H9 (cell line): ENCODE measurements at regions not wholly inside any gene's neighbourhood (a gene's known extent, or its start where the extent isn't known, plus 50 kb on each side); places are given as distances from the start of the nearest gene placed in this dataset.

Experiments
- DNase-seq: peaks from one replicate; pipeline ENCODE4 v3.0.0-alpha.2; 2017
- H2AFZ ChIP-seq: one replicate; pipeline ENCODE4 v1.6.1; 2013; ENCODE audit warnings: mild to moderate bottlenecking, low read length, control low read depth, moderate library complexity
- H2AK5ac ChIP-seq: 2 replicates; pipeline ENCODE4 v1.6.1; 2013; ENCODE audit warnings: low read length, control low read depth, mixed read lengths; ENCODE audit not compliant: insufficient read length
- H2BK120ac ChIP-seq: one replicate; pipeline ENCODE4 v1.6.1; 2013; ENCODE audit warnings: low read depth, mild to moderate bottlenecking, low read length, control low read depth, inconsistent platforms; ENCODE audit not compliant: poor library complexity, severe bottlenecking
- H2BK12ac ChIP-seq: 2 replicates; pipeline ENCODE4 v1.6.1; 2013; ENCODE audit warnings: low read length, control low read depth, mixed read lengths, low read depth; ENCODE audit not compliant: insufficient read length
- H2BK15ac ChIP-seq: 2 replicates; pipeline ENCODE4 v1.6.1; 2013; ENCODE audit warnings: low read depth, low read length, control low read depth
- H2BK20ac ChIP-seq: one replicate; pipeline ENCODE4 v1.6.1; 2013; ENCODE audit warnings: low read depth, mild to moderate bottlenecking, low read length, control low read depth, inconsistent platforms; ENCODE audit not compliant: poor library complexity, severe bottlenecking
- H2BK5ac ChIP-seq: 2 replicates; pipeline ENCODE4 v1.6.1; 2013; ENCODE audit warnings: low read length, control low read depth, mixed read lengths; ENCODE audit not compliant: insufficient read length
- H3K14ac ChIP-seq: 2 replicates; pipeline ENCODE4 v1.6.1; 2013; ENCODE audit warnings: low read length, control low read depth; ENCODE audit not compliant: insufficient read depth
- H3K18ac ChIP-seq: 2 replicates; pipeline ENCODE4 v1.6.1; 2013; ENCODE audit warnings: low read depth, mild to moderate bottlenecking, mixed read lengths, low read length, control low read depth; ENCODE audit not compliant: insufficient read length
- H3K23ac ChIP-seq: 2 replicates; pipeline ENCODE4 v1.6.1; 2013; ENCODE audit warnings: low read length, control low read depth, mixed read lengths, low read depth; ENCODE audit not compliant: insufficient read length
- H3K23me2 ChIP-seq: 2 replicates; pipeline ENCODE4 v1.6.1; 2013; ENCODE audit warnings: low read depth, mild to moderate bottlenecking, mixed read lengths, low read length, control low read depth; ENCODE audit not compliant: insufficient read length, poor library complexity, severe bottlenecking
- H3K27ac ChIP-seq: 2 replicates; pipeline ENCODE4 v1.5.1; 2013; ENCODE audit warnings: low read length, control low read depth, mixed read lengths, low read depth; ENCODE audit not compliant: insufficient read length
- H3K27me3 ChIP-seq: 2 replicates; pipeline ENCODE4 v1.6.1; 2013; ENCODE audit warnings: low read length, control low read depth, inconsistent platforms; ENCODE audit not compliant: insufficient read depth
- H3K4ac ChIP-seq: 2 replicates; pipeline ENCODE4 v1.6.1; 2013; ENCODE audit warnings: low read depth, mild to moderate bottlenecking, control low read depth, inconsistent platforms, low read length, moderate library complexity
- H3K4me1 ChIP-seq: 2 replicates; pipeline ENCODE4 v1.6.1; 2013; ENCODE audit warnings: low read length, control low read depth, inconsistent platforms; ENCODE audit not compliant: insufficient read depth
- H3K4me2 ChIP-seq: 2 replicates; pipeline ENCODE4 v1.6.1; 2013; ENCODE audit warnings: low read length, control low read depth, mixed read lengths; ENCODE audit not compliant: insufficient read length, insufficient read depth
- H3K56ac ChIP-seq: 2 replicates; pipeline ENCODE4 v1.6.1; 2013; ENCODE audit warnings: low read depth, mild to moderate bottlenecking, mixed read lengths, low read length, control low read depth; ENCODE audit not compliant: insufficient read length
- H3K79me1 ChIP-seq: 2 replicates; pipeline ENCODE4 v1.6.1; 2013; ENCODE audit warnings: low read depth, mild to moderate bottlenecking, moderate library complexity, low read length, control low read depth, inconsistent platforms; ENCODE audit not compliant: insufficient read depth, poor library complexity, severe bottlenecking
- H3K79me2 ChIP-seq: 2 replicates; pipeline ENCODE4 v1.6.1; 2013; ENCODE audit warnings: low read length, control low read depth, inconsistent platforms; ENCODE audit not compliant: insufficient read depth
- H3K9ac ChIP-seq: 2 replicates; pipeline ENCODE4 v1.6.1; 2013; ENCODE audit warnings: low read length, control low read depth, mixed read lengths; ENCODE audit not compliant: insufficient read length; ENCODE audit errors: extremely low read depth
- H3K9me3 ChIP-seq: one replicate; pipeline ENCODE4 v1.6.1; 2013; ENCODE audit warnings: low read depth, low read length, inconsistent platforms; ENCODE audit not compliant: control insufficient read depth
- H3T11ph ChIP-seq: one replicate; pipeline ENCODE4 v1.6.1; 2013; ENCODE audit warnings: mild to moderate bottlenecking, low read length, control low read depth, inconsistent platforms
- H4K20me1 ChIP-seq: one replicate; pipeline ENCODE4 v1.6.1; 2013; ENCODE audit not compliant: control insufficient read depth, insufficient read length, insufficient read depth
- H4K5ac ChIP-seq: 2 replicates; pipeline ENCODE4 v1.6.1; 2013; ENCODE audit warnings: low read depth, mild to moderate bottlenecking, mixed read lengths, low read length, control low read depth; ENCODE audit not compliant: insufficient read length
- H4K8ac ChIP-seq: replicated peaks from 2 replicates; pipeline ENCODE4 v1.6.1; 2013; ENCODE audit warnings: low read length, control low read depth, mixed read lengths, low read depth; ENCODE audit not compliant: insufficient read length
- H4K91ac ChIP-seq: 2 replicates; pipeline ENCODE4 v1.6.1; 2013; ENCODE audit warnings: low read depth, mild to moderate bottlenecking, moderate library complexity, mixed read lengths, low read length, control low read depth; ENCODE audit not compliant: insufficient read length
- H3K27ac Mint-ChIP-seq, 3 experiments: 2 replicates in 2 of 3; 3 replicates in 1 of 3; pipeline ENCODE4 v1.8.0; 2020 to 2021; ENCODE audit warnings: mixed read lengths in 3 of 3, mild to moderate bottlenecking in 1 of 3, moderate library complexity in 1 of 3
- H3K27me3 Mint-ChIP-seq: 2 replicates; pipeline ENCODE4 v1.8.0; 2021; ENCODE audit warnings: low read depth, mild to moderate bottlenecking, moderate library complexity, mixed read lengths
- H3K36me3 Mint-ChIP-seq, 3 experiments: 2 replicates in 2 of 3; 3 replicates in 1 of 3; pipeline ENCODE4 v1.8.0; 2020 to 2021; ENCODE audit warnings: low read depth in 3 of 3, mixed read lengths in 3 of 3; ENCODE audit not compliant: insufficient read depth in 1 of 3
- H3K4me1 Mint-ChIP-seq, 2 experiments: 2 replicates each; pipeline ENCODE4 v1.8.0; 2020; ENCODE audit warnings: mixed read lengths in 2 of 2
- H3K4me3 Mint-ChIP-seq, 2 experiments: 2 replicates in 1 of 2; 3 replicates in 1 of 2; pipeline ENCODE4 v1.8.0; 2020 to 2021; ENCODE audit warnings: mild to moderate bottlenecking in 2 of 2, mixed read lengths in 2 of 2, moderate library complexity in 1 of 2
- H3K9me3 Mint-ChIP-seq, 2 experiments: 2 replicates in 1 of 2; 3 replicates in 1 of 2; pipeline ENCODE4 v1.8.0; 2020; ENCODE audit warnings: mild to moderate bottlenecking in 2 of 2, mixed read lengths in 2 of 2, moderate library complexity in 1 of 2
- WGBS: extraction: QIAGEN DNeasy Blood & Tissue Kit; methylation state at CpG from one replicate; pipeline ENCODE4 v1.1.7; 2013; ENCODE audit warnings: missing lambda C conversion rate, low lambda C conversion rate, mixed read lengths; ENCODE audit not compliant: insufficient read length; ENCODE audit errors: extremely low coverage; 5-methylcytosine and 5-hydroxymethylcytosine counted together
- TF ChIP-seq, protein P1 (sequence below): fragments of 200-600 bp; sonication (generic); conservative IDR thresholded peaks from 3 replicates; pipeline ENCODE4 v1.8.0; 2021; ENCODE audit warnings: antibody characterized with exemption, mild to moderate bottlenecking

DNA sequence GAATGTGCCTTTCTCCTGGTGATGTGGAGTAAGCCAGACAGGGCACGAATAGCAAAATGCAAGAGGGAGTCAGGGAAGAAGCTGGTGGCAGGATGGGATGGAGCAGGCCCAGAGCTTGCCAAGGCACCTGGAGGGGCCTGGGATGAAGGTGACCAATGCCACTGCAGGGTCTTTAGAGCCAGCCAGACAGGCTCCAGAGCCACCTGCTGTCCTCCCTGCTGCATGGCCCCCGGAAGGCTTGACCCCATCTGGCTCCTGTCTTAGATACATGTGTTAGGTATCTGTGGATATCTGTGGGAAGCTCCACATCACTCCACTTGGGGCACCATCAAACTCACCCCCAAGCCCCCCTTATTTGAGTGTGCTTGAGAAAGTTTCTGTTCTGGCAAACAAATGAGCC, 99.9 kb upstream of the ATL2 start:
- H3K27me3 ChIP-seq: no peaks in the 10 kb centered on the region
- H4K5ac ChIP-seq: no peak overlapping the region
- TF ChIP-seq, protein P1, sequence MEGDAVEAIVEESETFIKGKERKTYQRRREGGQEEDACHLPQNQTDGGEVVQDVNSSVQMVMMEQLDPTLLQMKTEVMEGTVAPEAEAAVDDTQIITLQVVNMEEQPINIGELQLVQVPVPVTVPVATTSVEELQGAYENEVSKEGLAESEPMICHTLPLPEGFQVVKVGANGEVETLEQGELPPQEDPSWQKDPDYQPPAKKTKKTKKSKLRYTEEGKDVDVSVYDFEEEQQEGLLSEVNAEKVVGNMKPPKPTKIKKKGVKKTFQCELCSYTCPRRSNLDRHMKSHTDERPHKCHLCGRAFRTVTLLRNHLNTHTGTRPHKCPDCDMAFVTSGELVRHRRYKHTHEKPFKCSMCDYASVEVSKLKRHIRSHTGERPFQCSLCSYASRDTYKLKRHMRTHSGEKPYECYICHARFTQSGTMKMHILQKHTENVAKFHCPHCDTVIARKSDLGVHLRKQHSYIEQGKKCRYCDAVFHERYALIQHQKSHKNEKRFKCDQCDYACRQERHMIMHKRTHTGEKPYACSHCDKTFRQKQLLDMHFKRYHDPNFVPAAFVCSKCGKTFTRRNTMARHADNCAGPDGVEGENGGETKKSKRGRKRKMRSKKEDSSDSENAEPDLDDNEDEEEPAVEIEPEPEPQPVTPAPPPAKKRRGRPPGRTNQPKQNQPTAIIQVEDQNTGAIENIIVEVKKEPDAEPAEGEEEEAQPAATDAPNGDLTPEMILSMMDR: no peak
- Mint-ChIP-seq H3K27me3 (peaks cover 5% of the 10 kb centered on the region; the same call in 1 of the 2 replicates), H3K27ac (no peak overlapping the region), H3K4me3 (no peak overlapping the region), H3K4me1 (peaks cover 9% of the 10 kb centered on the region in 2 experiments), H3K36me3 (peaks cover 5 to 15% (median 9%) of the 10 kb centered on the region in 3 experiments; a peak in 6 of 7 replicates), H3K9me3 (peaks cover 13 to 20% of the 10 kb centered on the region in 2 experiments)
- no peaks in the 10 kb centered on the region for H3K23me2 ChIP-seq
- no peak overlapping the region for H2BK15ac ChIP-seq
- H4K91ac ChIP-seq: no peak overlapping the region
- no peak overlapping the region for H3K56ac ChIP-seq
- WGBS: no CpG with 5 or more reads among the region's 2 CpGs
- no peaks in the 10 kb centered on the region for H4K20me1 ChIP-seq
- no peak overlapping the region for H3K9ac ChIP-seq
- H3K4me1 ChIP-seq: no peaks in the 10 kb centered on the region
- no peak overlapping the region for H3K4me2 ChIP-seq
- no peak overlapping the region for H2AFZ ChIP-seq
- H2BK120ac ChIP-seq: no peak overlapping the region
- no peak overlapping the region for H3K14ac ChIP-seq
- DNase-seq: no peak
- H2BK20ac ChIP-seq: no peak overlapping the region
- no peak overlapping the region for H3K23ac ChIP-seq
- no peak overlapping the region for H2AK5ac ChIP-seq
- no peak overlapping the region for H3K18ac ChIP-seq
- H2BK12ac ChIP-seq: no peak overlapping the region
- no peak overlapping the region for H3K4ac ChIP-seq
- no peak overlapping the region for H4K8ac ChIP-seq
- no peaks in the 10 kb centered on the region for H3K79me1 ChIP-seq
- no peak overlapping the region for H3K27ac ChIP-seq
- H2BK5ac ChIP-seq: no peak overlapping the region
- H3K9me3 ChIP-seq: peaks cover 9% of the 10 kb centered on the region
- H3T11ph ChIP-seq: no peak overlapping the region
- H3K79me2 ChIP-seq: no peaks in the 10 kb centered on the region
